Esophagus mucosa (tissue), 1 donor: ENCODE measurements at regions not wholly inside any gene's neighbourhood (a gene's known extent, or its start where the extent isn't known, plus 50 kb on each side); places are given as distances from the start of the nearest gene placed in this dataset.
"Not testable (repeated sequence)": the region's sequence is repeated elsewhere in the genome, so short reads cannot be mapped to it uniquely, and the experiment has no call there.

Experiments
- ATAC-seq: fragments of 200-7000 bp; cut with Tn5 transposase; one replicate; pipeline ENCODE4 v1.9.1; 2020
- donor health status: DM: yes; HTN: yes; CAD: no.

GRCh38 chr10:90975096-90975495 is 54.2 kb upstream of the ANKRD1 start:
- no peak for ATAC-seq

GRCh38 chr10:90977162-90977854 is 56.4 kb upstream of the ANKRD1 start:
- no peak for ATAC-seq

DNA sequence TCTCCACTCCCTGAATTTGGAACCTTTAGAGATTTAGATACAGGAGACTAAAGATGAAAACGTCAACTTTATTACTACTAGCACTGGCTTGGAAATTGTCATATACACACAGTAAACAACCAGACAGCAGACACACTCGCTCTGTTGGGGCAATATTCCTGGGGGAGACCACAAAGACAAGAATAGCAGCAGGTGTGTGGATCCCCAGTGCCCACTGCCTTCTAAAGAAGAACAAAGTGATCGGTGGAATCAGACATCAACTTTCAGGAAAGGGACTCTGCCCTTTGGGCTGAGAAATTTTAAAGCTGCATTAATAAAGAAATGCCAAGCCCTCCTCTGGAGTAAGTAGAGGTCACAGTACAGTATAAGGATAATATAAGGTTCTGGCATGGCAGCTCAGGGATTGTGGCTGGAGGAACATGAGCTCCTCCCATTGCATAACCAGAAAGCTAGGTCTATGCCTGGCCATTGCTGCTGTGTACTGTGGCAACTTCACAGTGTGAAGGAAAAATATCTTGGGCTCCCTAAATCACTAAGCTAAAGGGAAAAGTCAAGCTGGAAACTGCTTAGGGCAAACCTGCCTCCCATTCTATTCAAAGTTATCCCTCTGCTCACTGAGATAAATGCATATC is 57.1 kb upstream of the ANKRD1 start:
- ATAC-seq = no peak

DNA sequence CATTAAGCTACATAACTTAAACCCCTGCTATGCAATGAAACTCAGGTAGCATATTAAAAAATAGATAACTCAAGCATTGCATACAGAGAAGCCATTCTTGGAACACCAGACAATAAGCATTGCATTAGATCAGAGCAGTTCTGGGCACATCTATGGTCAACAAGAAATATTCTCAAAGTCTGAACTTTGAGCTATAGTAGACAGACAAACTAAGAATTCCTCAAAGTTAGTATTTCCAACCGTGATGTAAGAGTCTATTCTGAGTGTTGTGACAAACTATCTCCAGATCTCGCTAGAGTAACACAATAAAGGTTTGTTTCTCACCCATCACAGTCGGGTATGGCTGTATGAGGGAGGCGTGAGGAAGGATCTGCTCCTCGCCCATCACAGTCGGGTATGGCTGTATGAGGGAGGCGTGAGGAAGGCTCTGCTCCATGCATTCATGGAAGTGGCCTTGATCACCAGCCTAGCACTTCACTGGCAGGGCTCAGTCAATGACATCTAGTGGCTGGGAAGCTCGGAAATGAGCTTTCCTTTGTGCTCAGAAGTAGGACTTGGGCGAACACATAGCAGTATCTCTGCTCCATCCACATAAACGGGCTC is 61.6 kb upstream of the ANKRD1 start:
- ATAC-seq = no peak

- ATAC-seq = no peak
These were observed 63.1 kb upstream of the ANKRD1 start for GRCh38 chr10:90983914-90984549.

DNA sequence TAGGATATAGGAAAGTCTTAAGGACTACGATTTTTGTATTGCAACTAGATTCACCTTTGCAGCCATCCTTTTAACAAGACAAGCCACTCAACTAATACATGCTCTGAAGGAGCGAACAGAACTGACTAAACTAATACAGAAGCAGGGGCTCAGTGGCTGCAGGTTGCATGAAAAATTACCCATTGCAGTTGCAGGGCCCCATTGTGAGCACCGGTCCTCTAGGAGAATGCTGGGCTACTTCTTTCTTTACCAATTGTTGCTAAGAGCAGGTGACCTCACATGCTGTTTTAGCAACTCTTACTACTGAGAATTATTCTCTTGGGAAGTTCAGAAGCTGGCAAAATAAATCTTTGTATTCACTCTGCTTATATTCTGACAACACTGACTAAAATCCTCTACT is 64.0 kb upstream of the ANKRD1 start:
- ATAC-seq = no peak

DNA sequence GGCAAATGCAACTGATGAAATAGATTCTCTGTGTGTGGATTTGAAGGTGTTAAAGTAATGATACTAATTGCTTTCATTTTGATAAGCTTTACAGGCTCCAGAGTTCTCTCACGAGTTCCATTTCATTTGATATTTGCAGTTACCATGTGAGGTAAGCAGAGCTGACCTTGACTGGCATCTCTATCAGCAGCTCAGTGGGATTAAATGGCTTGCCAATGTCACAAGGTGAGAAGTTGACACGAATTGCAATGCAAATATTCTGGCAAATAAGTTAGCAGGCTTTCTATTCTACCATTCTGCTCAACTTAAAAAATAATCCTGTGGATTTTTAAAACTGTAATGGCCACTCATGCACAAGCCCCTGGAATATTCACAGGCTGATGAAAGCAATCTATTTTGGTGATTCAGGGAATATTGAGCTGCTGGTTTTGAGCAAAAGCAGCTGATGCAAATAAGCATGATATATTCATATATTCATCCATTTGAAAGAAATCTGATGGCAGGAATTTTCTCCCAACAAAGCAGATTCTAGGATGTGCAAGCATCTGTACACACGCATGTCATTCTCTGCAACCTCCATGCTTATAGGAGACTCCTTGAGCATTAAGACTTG is 64.5 kb upstream of the ANKRD1 start:
- ATAC-seq = no peak

GRCh38 chr10:90986136-90986760 is 65.4 kb upstream of the ANKRD1 start:
- ATAC-seq = no peak

DNA sequence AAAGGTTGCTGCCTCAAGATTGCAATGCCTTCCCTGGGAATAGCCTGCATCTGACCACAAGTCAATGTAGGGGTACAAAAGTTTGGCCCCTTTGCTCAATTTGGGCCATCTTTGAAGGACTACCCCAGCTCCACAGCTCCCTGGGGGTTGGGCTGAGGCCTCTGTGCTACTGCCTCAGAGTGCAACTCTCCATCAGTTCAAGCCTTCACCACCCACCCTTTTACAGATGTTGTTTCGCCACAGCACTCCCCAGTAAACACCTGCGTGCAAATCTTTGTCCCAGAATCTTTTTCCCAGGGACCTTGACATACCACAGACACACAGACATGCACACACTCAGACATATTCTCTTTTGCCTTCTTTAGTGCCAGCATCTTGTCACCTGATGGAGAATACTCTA is 66.0 kb upstream of the ANKRD1 start:
- ATAC-seq = no peak

DNA sequence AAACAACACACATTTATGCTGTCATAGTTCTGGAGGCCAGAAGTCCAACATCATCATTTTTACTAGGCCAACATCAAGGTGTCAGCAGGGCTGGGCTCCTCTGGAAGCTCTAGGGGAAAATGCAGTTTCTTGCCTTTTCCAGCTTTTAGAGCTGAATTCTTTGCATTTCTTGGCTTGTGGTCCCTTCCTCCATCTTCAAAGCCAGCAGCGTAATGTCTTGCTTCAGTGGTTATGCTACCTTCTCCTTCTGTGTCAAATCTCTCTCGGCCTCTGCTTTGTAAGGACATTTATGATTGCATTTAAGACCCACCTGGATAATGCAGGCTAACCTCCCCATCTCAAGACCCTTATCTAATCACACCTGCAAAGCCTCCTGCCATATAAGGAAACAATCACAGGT is 66.5 kb upstream of the ANKRD1 start:
- ATAC-seq = no peak

DNA sequence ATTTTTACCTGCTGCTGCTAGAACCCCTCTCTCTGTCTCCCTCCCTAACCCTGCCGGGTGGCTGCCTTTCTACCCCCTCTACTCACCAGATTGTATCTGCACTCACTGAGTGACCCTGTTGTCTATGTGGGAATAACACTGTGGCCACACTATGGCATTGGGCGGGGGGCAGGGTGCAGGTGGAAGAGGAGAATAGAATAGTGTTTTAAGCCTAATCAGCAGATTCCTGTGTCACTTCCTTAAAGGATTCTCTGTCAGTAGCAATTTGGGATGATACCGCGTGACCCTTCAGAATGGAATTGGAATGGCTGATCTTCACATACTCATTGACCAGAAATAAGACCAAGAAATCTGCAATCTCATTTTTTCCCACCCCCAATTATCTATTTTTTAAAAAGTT is 67.1 kb upstream of the ANKRD1 start:
- ATAC-seq = no peak

GRCh38 chr10:90988802-90989201 is 67.9 kb upstream of the ANKRD1 start:
- ATAC-seq = no peak

DNA sequence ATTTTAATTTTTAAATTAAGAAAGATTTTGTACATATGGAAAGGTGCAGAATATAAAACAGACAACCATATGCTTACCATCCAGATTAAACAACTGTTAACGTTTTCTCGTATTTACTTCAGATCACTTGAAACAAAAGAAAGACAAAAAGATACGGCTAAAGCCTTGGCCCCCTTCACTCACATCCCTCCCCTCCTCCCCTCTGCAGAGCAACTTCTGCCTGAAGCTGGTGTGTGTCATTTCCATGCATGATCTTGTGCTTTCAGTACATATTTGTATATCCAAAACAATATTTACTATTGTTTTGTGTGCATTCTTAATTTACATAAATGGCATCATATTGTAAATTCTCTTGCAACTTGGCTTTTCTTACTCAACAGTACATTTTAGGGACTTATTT is 68.5 kb upstream of the ANKRD1 start:
- no peak for ATAC-seq

- ATAC-seq = no peak
These were observed 71.6 kb upstream of the ANKRD1 start for GRCh38 chr10:90992462-90992861.

DNA sequence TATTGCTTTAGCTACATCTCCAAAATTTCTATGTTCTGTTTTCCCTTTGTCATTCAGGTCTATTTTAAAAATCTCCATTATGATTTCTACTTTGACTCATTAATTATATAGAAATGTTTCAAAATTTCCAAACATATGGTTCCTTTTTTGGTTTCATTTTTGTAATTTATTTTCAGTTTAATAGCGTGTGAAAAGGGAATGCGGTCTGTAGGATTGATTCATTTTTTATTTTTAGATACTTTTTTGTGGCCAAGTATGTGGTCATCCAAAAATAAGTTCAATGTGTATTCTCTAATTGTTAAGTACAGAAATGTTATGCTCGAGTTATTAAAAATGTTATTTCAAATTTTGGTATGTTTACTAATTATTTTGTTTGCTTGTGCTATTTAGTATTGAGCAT is 72.5 kb upstream of the ANKRD1 start:
- no peak for ATAC-seq

DNA sequence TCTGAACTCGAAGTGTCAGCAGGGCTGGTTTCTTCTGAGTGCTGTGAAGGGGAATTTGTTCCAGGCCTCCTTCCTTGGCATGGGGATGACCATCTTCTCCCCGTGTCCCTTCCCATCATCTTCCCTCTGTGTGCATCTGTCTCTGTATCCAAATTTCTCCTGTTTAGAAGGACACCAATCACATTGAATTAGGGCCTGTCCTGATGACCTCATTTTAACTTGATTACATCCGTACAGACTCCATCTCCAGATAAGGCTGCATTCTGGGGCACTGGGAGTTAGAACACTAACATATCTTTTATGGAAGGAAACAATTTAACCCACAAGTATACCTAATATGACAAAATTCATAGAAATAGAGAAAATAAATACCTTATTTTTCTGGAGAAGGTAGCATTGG is 76.8 kb upstream of the ANKRD1 start:
- ATAC-seq = no peak

DNA sequence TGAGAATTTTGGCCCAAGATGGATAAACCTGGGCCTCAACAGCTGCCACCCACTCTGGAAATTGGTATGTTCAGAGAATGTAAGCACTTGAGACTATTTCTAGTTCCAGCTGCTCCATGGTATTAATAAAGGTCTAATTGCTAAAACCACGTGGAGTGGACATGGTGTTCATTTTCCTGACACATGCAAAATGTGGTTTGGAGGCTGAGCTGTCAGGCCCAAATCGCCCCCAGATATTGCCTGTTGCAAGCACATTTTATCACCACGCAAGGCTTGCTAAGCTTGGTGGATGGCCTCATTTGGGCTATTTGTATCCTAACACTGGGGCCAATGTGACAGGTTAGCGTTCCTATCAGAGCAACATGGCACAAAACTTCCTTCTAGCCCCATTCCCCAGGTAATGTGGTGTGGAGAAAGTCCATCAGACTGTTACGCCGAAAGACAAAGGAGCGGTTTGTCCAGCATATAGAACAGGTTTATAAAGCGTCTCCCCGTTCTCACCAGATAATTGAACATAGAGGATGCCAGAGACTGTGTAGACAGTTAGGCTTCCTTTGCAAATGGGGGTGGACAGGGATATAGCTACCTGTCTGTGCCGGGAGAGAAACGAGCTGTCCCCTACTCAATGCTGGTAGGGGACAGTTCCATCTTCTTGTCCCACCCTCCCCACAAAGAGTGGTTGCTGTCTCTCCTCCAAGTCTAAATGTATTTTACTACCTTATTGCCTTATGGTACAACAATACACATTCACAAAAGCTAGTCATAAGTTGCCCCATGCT is 78.0 kb upstream of the ANKRD1 start:
- ATAC-seq = no peak

GRCh38 chr10:90999512-91000172 is 78.8 kb upstream of the ANKRD1 start:
- ATAC-seq = no peak

GRCh38 chr10:91000470-91000869 is 79.6 kb upstream of the ANKRD1 start:
- ATAC-seq = no peak

- no peak for ATAC-seq
These were observed 80.1 kb upstream of the ANKRD1 start for GRCh38 chr10:91000985-91001384.

DNA sequence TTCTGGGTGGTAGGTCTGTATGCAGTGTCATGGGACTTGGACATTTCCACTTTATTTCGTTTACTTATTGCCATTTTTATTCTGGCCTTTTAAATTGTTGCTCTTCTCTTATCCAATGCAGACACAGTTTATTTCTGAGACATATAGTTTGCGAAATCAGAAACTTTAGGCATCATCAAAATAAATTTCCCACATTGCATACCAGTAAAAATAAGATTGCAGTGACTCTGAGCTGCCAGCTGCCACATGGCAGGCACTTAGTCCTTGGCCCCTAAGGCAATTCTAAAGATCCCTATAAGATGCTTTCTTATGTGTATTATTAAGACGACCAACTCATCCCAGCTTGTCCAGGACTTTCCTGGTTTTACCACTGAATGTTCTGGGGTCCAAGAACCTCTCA is 81.8 kb upstream of the ANKRD1 start:
- ATAC-seq = no peak

- not testable (repeated sequence) for ATAC-seq
These were observed 82.5 kb upstream of the ANKRD1 start for GRCh38 chr10:91003379-91003778.
